Pancreas (tissue), 10 donors: ENCODE measurements at regions not wholly inside any gene's neighbourhood (a gene's known extent, or its start where the extent isn't known, plus 50 kb on each side); places are given as distances from the start of the nearest gene placed in this dataset.

Experiments used
- ATAC-seq, 4 donors: fragments of 200-7000 bp; cut with Tn5 transposase; one replicate each; pipeline versions ENCODE4 v1.8.0 to v1.9.1; 2020; ENCODE audit warnings: mild to moderate bottlenecking in 4 of 4, moderate library complexity in 4 of 4
- DNase-seq, 6 donors: peaks; one replicate each; pipeline ENCODE4 v3.0.0-alpha.2; 2020
- FAIRE-seq: peaks from 2 replicates; lab custom pipeline; 2012; peaks lifted over from hg19 to GRCh38; lab: Jason Lieb, UNC
- H3K27ac ChIP-seq, 4 donors: fragments of 200-600 bp; sonication (generic); 1 replicate in 3 of 4; 2 replicates in 1 of 4; pipeline versions ENCODE4 v1.5.0 to v1.8.0; 2020
- H3K27me3 ChIP-seq, 4 donors: fragments of 200-600 bp; one replicate each; pipeline ENCODE4 v1.8.0; 2021
- H3K36me3 ChIP-seq, 3 donors: fragments of 200-600 bp; sonication (generic) in 1 of 3; one replicate each; pipeline versions ENCODE4 v1.5.0 to v1.8.0; 2020 to 2021
- H3K4me1 ChIP-seq, 3 donors: fragments of 200-600 bp; one replicate each; pipeline ENCODE4 v1.8.0; 2021
- H3K4me3 ChIP-seq, 4 donors: fragments of 200-600 bp; sonication (generic) in 2 of 4; one replicate each; pipeline versions ENCODE4 v1.5.0 to v1.8.0; 2020 to 2021
- H3K9me3 ChIP-seq, 4 donors: fragments of 200-600 bp; one replicate each; pipeline ENCODE4 v1.8.0; 2021
- CTCF ChIP-seq, 4 donors: fragments of 200-600 bp; sonication (generic) in 3 of 4; IDR thresholded peaks; one replicate each; pipeline versions ENCODE4 v1.5.0 to v1.8.0; 2021; ENCODE audit warnings: antibody characterized with exemption in 4 of 4
- WGBS, 2 donors: extraction: QIAGEN DNeasy Blood & Tissue Kit; methylation state at CpG; one replicate each; pipeline ENCODE4 v1.1.7; 2013; 5-methylcytosine and 5-hydroxymethylcytosine counted together
- intact Hi-C, 3 donors: fragments of 100-400 bp; cut with DNase I; formaldehyde crosslinking; loops; one replicate each; pipeline versions ENCODE4 v1.11.1 to v1.14.2; 2022
- donor health status: healthy with polysubstance abuse.
- donor health status: DM: no; HTN: no; CAD: no; lungs with moderate emphysema.
- donor health status: DM: no; HTN: no; CAD: no.
- donor health status: control.
- donor health status: control.
- donor health status: Bipolar disorder and iron deficiency.
- donor health status: DM: yes; HTN: yes; CAD: no.
- donor health status: DM: no; HTN: no; CAD: no.
- donor health status: DM: no; HTN: no; CAD: no.
- donor health status: DM: yes; HTN: yes; CAD: no.

GRCh38 chr4:157932936-157933335 is 239.9 kb downstream of the GASK1B start:
- Histone ChIP-seq H3K4me1 (no peaks in the 10 kb centered on the region), H3K36me3 (no peaks in the 10 kb centered on the region), H3K27ac (no peak overlapping the region), H3K9me3 (no peaks in the 10 kb centered on the region), H3K4me3 (no peak overlapping the region), H3K27me3 (no peaks in the 10 kb centered on the region)
- WGBS, 2 donors: 92 to 100% methylated on average over 1 of the region's 1 CpG
- TF ChIP-seq CTCF (IDR thresholded peaks at IDR 0.05): no peak
- DNase-seq (no peak), FAIRE-seq (no peak), ATAC-seq (no peak)
- intact Hi-C loops: no loop called here

GRCh38 chr4:157929486-157929885 is 243.3 kb downstream of the GASK1B start:
- H3K27me3 ChIP-seq: no peaks in the 10 kb centered on the region
- no peak overlapping the region for H3K27ac ChIP-seq
- H3K36me3 ChIP-seq: no peaks in the 10 kb centered on the region
- intact Hi-C loops: no loop called here
- no peak for DNase-seq
- no peak for TF ChIP-seq CTCF (IDR thresholded peaks at IDR 0.05)
- H3K9me3 ChIP-seq: no peaks in the 10 kb centered on the region
- FAIRE-seq: no peak
- WGBS, 2 donors: 94 to 97% methylated on average over 1 of the region's 1 CpG
- H3K4me3 ChIP-seq: no peak overlapping the region
- no peaks in the 10 kb centered on the region for H3K4me1 ChIP-seq
- ATAC-seq: no peak

GRCh38 chr4:157918036-157918832 is 254.6 kb downstream of the GASK1B start:
- Histone ChIP-seq H3K27ac (no peak overlapping the region), H3K9me3 (no peaks in the 10 kb centered on the region), H3K27me3 (no peaks in the 10 kb centered on the region), H3K4me1 (no peaks in the 10 kb centered on the region), H3K4me3 (no peak overlapping the region), H3K36me3 (no peaks in the 10 kb centered on the region)
- TF ChIP-seq CTCF (IDR thresholded peaks at IDR 0.05): no peak
- DNase-seq: no peak
- intact Hi-C loops: no loop called here
- FAIRE-seq: peak; percentile 39
- 74 to 77% methylated on average over 2 of the region's 2 CpGs for WGBS, 2 donors
- ATAC-seq: peak in 1 of 4 donors; percentile 44

- no peaks in the 10 kb centered on the region for H3K36me3 ChIP-seq
- FAIRE-seq: no peak
- no peak overlapping the region for H3K4me3 ChIP-seq
- H3K9me3 ChIP-seq: no peaks in the 10 kb centered on the region
- DNase-seq: no peak
- H3K4me1 ChIP-seq: no peaks in the 10 kb centered on the region
- WGBS, 2 donors: 47 to 51% methylated on average over 3 of the region's 3 CpGs
- intact Hi-C loops: no loop called here
- no peak for ATAC-seq
- H3K27me3 ChIP-seq: no peaks in the 10 kb centered on the region
- TF ChIP-seq CTCF (IDR thresholded peaks at IDR 0.05): no peak
- H3K27ac ChIP-seq: no peak overlapping the region
Measured at GRCh38 chr4:157912212-157912611, 260.6 kb downstream of the GASK1B start.

- FAIRE-seq: no peak
- intact Hi-C loops: no loop called here
- H3K27ac ChIP-seq: no peak overlapping the region
- no peak overlapping the region for H3K4me3 ChIP-seq
- ATAC-seq: no peak
- no peaks in the 10 kb centered on the region for H3K9me3 ChIP-seq
- DNase-seq: no peak
- 88 to 90% methylated on average over 1 of the region's 1 CpG for WGBS, 2 donors
- no peaks in the 10 kb centered on the region for H3K4me1 ChIP-seq
- no peak for TF ChIP-seq CTCF (IDR thresholded peaks at IDR 0.05)
- H3K27me3 ChIP-seq: no peaks in the 10 kb centered on the region
- H3K36me3 ChIP-seq: no peaks in the 10 kb centered on the region
Measured at GRCh38 chr4:157911662-157912061, 261.2 kb downstream of the GASK1B start.
